HG03521 (cell line): ENCODE measurements at regions not wholly inside any gene's neighbourhood (a gene's known extent, or its start where the extent isn't known, plus 50 kb on each side); places are given as distances from the start of the nearest gene placed in this dataset.
"Not testable (repeated sequence)": the region's sequence is repeated elsewhere in the genome, so short reads cannot be mapped to it uniquely, and the experiment has no call there.

Experiments used
- ATAC-seq: cut with Tn5 transposase; IDR thresholded peaks from one replicate; pipeline ENCODE4 v1.9.1; 2021; ENCODE audit warnings: mild to moderate bottlenecking, moderate library complexity; ENCODE audit not compliant: unreplicated experiment

DNA sequence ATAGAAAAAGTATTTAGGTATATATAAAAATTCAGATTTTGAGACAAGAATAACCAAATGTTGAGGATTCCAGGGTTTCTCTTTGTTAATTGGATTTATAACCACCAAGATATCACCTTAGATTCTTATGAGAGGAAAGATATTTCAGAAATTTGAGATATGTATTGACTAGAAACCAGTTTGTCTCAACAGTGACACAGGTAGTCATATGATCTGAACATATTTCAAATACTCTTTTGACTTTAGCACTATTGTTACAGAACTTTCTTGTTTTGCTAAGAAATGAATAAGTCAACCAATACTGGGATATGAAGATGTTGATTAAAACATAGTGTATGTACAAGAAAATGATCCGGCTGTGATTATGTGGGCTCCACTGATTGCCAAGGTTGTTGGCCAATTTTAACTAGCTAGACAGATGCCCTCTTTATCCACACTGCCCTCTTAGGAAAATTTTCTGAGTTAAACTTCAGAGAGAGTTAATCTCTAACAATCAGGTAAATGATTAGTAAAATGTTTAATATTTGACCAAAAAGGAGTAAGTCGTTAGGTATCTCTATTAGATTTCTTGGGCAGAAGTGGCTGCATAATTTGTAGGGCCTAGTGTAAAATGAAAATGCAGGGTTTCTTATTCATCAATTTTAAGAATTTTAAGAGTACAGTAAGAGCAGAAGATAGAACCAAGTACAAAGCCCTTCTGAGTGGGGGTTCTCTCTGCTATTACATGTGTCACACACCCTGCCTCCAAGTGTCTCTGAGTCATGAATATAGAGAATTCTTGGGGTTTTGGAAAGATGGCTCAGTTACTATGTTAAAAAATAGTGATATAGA, 376.0 kb downstream of the TFEC start:
- no peak for ATAC-seq

DNA sequence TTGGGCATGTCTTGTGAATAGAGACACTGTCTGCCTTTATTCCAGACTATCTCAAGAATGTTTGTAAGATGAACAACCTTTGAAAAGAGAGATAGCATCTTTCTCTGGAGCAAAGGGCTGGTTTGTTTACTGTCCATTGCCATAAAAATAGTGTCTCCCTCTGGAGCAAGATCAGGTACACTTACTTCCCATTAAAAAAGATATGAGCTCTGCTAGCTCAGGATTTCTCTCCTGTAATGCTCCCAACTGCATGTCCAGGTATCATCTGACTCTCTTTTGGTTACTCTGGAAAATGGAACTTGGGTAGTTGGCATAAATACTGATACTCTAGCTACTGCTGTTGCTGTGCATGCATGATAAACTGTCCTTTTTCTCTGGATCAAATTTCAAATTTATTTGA, 381.1 kb downstream of the TFEC start:
- no peak for ATAC-seq

DNA sequence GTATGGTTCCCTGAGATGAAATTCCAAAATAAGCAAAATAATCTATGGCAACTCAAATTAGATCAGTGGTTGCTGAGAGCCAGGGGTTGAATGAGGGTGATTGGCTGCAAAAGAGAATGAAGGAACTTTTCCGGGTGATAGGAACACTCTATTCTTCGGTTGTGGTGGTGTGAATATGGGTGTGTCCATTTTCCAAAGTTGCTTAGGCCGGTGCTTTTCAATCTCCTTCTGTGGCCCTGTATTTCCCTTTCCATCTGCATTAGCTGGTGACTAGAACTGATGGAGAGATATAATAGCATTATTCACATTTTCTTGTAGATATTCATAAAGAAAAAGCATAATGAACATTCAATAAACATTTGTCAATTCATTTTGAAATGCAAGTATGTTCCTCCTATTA, 382.9 kb downstream of the TFEC start:
- ATAC-seq: no peak

DNA sequence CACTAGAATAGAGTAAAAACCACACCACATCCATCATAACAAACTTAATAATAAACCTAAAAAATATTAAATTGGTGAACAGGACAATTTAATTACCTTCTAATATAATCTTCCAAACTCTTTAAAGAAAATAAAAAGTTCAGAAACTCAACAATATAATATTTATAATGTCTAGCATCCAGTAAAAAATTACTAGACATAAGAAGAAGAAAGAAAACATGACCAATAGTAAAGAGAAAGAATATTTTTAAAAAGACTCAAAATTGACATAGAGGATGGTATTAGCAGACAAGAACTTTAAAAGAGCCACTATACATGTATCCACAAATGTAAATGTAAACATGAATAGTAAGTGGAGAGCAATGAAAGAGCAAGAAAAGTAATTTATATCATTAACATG, 388.4 kb downstream of the TFEC start:
- ATAC-seq: no peak

DNA sequence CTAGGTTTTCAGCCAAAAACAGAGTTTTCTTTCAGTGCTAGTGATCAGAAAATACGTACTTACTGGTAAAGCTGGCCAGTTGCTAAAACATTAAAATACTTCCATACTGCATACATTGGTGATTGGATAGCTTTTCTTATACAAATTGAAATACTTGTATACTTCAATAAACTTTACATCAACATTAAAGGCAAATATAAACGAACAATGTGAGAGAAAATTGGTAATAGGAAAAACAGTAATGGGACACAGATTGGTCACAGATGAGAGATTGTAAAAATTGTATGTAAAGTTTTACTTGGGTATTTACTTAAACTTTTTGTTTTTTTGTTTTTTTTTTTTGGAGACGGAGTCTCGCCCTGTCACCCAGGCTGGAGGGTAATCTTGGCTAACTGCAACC, 391.7 kb downstream of the TFEC start:
- ATAC-seq: no peak

DNA sequence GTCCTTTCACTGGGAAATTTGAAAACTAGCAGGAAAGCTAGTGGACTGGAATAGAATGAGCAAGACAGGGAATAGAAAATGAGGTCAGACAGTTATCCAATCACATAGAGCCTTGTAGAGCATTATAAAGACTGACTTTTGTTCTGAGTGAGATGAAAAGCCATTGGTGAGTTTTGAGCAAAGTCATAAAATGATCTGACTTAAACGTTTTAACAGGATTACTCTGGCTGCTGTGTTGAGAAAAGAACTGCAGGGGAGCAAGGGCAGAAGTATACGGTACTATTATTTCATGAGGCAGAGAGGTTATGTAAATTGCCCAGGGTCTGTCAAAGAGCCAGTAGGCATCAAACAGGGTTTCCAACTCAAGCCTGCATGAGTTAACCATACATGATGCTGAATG, 393.4 kb downstream of the TFEC start:
- ATAC-seq: no peak

DNA sequence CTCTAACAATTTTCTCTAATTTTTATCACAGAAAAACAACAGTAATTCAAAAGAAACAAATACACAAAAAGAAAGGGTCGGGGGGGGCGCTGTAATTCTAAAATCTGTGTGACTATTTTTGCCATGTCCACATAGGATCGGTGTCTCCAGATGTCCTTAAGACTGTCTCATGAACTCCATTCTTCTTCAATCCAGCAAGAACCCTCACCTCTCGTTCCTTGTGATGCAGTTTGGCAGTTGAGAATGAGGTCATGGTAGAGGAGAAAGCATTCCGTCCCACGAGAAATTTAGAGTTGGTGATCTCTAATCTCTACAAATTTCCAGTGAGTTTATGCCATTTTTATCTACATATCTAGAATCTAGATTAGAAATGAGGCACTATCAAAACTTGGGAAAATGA, 394.7 kb downstream of the TFEC start:
- ATAC-seq: no peak

DNA sequence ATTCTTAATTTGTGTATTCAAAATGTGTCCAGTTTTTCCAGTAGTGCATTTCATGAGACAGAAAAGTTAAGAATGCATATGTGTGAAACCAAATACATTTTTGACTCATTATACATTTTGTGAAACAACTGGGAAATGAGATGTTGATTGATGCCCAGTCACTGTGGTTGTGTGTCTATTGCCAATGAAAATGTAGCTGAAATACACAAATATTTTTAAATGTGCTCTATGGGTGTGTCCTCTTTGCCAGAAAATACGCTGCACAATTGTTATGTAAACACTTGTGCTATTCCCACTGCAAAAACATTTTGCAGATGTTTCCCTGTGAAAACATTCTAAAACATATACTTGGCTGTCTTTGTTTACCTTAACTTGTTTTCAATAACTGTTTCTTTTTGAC, 395.2 kb downstream of the TFEC start:
- ATAC-seq: no peak

DNA sequence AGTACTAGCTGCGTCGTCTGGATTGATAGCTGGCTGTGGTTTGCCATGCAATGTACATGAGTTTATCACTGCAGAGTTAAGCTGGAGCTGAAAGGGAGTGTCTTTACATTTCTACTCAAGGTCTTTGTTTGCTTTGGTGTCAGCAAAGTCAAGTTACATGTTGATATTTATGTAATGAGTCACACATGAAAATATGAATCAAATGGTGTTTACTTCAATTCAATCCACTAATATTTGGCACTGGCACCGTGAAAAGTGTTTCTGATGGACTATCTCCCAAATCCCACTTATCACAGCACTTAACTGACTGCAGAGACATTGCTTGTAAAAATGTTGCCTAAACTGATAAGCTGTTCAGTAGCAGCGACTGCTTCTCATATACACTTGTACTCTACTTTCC, 395.9 kb downstream of the TFEC start:
- no peak for ATAC-seq

DNA sequence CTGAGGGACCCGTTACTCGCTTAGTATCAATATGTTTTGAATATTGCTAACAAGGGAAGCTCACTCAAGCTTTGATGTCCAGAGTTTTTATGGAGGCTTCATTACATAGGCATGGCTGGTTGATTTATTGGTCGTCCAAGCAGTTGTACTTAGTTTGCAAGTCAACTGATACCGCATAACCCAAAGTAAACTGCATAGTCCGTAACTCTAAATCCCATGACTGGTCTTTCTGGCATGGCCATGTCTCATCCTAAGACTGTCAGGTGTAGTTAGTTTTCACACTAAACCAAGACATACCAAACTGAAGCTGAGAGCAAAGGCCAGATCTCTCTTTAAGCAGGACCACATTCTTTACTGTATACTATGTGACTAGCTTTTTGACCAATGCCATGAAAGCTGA, 397.9 kb downstream of the TFEC start:
- no peak for ATAC-seq

DNA sequence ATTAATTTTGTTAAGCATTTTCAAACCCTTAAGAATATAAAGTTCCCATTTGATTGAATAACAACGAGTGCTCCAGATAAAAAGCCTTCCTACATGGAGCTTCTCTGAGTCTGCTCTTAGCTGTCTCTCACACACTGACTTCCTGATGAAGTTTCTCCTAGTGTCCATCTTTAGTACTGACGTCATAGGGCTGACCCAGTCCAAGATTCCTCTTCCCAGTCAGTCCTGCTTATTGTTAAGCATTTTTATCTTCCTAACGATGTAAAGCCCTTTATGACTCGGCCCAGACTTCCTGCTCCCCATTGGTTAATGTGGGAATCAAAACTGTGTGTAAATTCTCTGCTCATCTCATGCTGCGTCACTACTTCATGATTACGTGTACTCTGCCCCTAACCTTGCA, 398.8 kb downstream of the TFEC start:
- no peak for ATAC-seq

DNA sequence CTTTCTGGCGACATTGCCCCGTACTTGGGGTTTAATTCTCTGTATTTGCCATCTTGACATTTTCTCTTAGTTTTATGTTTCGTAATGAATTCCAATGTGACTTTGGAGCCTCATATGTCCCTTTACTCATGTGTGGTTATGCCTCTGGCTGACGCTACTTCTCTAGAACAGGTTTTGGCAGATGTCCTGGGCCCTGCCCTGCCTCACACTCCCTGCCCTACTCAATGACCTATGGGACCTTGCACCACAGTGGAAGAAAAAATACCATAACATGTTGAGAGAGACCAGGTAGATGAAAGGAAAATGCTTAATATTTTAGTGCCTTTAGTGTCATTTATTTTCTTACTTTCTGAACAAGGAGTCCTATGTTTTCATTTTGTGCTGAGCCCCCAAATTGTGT, 400.5 kb downstream of the TFEC start:
- ATAC-seq: no peak

DNA sequence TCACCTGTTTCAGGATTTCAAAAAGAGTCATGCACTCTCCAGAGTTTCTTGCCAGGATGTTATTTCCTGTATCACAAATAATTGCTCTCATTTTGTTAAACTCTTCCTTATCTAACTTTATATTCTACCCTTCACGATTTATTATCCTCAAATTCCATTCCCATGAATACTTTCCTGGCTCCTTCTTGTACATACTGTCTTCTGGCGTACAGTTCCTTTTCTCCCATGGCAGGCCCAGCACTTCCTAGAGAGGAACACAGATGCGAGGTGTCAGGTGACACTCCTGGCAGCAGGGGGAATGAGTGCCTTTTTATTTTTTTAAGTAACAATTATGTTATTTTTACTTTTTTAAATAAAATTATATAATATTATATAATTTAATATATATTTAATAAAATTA, 411.9 kb downstream of the TFEC start:
- no peak for ATAC-seq

DNA sequence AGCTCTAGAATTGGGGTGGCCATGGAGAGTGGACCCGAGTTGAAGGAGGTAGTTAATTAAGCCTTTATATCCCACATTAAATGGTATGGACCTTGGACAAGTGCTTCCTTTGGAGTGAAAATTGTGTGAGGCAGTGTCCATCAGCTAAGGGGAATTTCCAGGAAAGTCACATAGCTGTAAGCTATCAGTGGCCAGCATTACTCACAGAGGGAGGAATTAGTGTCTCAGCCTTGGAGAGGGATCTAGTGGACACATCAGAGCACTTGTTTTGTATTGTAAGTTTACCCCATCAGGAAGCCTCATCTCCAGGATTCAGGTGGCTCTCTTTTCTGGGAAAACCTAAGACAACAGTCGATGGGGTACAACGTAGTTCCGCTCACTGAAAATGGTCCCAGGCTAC, 416.7 kb downstream of the TFEC start:
- no peak for ATAC-seq

DNA sequence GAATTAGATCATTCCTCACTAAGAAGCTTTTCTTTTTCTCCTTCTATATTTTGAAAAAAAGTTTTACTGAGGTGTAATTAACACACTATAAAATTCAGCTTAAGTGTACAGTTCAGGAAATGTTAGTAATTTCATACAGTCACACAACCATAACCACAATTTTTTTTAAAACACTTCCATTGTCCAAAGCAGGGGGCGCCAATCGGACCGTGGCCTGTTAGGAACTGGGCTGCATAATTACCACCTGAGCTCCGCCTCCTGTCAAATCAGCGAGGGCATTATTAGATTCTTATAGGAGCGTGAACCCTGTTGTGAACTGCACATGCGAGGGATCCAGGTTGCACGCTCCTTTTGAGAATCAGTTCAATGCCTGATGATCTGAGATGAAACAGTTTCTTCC, 427.1 kb downstream of the TFEC start:
- ATAC-seq: no peak

DNA sequence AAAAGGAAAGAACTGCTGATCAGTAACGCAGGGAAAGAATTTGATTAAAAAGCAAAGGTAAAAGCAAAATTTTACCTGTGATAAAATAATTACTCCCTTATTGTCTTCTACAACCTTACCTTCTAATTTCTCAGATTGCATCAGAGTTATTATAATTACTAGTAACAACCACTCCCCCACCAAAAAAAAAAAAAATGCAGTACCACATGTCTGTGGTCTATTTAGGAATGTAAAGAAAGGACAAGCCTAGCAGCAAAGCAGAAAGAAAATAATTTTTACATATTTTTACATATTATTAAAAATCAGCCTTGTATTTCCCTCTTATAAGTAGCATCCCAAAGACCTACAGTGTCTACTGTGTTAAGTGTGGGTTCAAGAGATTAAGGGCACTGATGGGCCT, 430.4 kb downstream of the TFEC start:
- no peak for ATAC-seq

DNA sequence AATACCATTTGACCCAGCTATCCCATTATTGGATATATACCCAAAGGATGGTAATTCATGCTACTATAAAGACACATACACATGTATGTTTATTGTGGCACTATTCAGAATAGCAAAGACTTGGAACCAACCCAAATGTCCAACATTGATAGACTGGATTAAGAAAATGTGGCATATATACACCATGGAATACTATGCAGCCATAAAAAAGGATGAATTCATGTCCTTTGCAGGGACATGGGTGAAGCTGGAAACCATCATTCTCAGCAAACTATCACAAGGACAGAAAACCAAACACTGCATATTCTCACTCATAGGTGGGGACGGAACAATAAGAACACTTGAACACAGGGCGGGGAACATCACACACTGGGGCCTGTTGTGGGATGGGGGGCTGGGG, 431.4 kb downstream of the TFEC start:
- not testable (repeated sequence) for ATAC-seq

DNA sequence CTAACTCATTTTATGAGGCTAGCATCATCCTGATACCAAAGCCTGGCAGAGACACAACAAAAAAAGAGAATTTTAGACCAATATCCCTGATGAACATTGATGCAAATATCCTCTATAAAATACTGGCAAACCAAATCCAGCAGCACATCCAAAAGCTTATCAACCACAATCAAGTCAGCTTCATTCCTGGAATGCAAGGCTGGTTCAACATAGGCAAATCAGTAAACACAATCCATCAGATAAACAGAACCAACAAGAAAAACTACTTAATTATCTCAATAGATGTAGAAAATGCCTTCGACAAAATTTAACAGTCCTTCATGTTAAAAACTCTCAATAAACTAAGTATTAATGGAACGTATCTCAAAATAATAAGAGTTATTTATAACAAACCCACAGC, 433.3 kb downstream of the TFEC start:
- not testable (repeated sequence) for ATAC-seq

DNA sequence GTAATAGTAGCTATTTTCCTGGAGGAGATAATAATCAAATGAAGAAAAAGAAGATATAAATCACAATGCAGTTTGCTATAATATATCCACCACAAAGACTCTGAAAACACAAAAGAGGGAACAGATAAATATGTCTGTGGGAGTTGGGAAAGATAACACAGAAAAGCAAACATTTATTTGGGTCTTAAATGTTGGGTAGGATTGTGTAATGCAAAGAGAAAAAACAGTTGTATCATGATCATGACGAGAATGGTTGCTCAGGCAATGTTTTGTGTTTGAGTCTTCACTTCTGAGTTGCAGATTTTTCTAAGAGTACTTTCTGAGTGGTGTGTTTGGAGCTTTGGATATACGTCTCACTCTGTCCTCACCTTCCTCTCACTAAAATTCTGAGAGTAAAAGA, 437.5 kb downstream of the TFEC start:
- no peak for ATAC-seq

DNA sequence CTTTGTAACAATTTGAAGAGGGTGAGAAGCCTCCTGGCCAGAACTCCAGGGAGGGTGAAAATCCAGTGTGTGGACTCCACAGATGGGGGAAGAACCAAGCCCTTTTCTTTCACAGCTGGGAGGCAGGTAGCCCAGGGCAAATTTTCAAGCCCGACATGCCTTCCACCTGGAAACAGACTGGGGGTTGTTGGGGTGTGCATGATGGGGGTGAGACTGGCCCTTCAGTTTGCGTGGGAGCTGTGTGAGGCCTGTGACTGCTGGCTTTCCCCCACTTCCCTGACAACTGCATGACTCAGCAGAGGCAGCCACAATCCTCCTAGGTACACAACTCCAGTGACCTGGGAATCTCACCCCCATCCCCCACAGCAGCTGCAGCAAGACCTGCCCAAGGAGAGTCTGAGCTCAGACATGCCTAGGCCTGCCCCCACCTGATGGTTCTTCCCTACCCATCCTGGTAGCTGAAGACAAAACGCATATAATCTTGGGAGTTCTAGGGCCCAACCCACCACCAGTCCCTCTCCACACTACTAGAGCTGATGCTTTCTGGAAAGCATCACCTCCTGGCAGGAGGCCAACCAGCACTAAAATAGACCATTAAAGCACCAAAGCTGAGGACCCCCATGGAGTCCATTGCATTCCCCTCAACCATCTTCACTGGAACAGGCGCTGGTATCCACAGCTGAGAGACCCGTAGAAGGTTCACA, 445.4 kb downstream of the TFEC start:
- no peak for ATAC-seq

DNA sequence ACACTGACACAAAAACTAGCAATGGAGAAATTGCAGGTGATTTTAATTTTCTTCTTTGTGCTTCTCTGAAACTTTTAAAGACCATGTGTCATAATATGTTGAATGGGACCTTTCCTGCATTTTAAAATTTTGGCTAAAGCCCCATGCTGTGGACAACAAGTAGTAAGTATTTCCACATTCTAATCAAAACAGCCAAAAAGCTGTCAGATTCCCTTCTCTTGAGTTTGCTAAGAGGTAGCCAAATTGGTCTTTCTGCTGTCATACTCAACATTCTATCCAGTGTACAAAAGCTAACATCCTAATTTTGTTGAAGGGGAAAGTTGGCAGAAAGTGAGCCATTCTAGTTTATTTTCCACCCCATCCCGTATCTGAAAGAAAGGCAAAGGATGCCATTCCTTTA, 447.6 kb downstream of the TFEC start:
- no peak for ATAC-seq

DNA sequence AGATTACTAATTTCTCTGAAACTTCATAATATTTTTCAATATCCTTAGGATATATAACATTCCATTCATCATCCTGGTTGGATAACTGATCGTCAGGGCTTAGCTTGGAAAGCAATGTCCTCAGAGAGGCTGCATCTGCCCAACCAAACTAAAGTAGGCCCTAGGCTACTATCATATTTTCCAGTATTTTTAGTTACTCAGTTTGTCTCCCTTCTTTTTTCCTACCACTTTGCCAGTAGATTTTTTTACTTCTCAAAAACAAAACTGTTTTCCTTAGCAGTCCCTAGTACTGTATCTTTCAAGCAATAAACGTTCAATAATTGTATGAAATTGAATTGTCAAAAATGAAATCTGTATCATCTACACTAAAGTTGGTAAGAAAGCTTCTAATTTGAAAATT, 452.0 kb downstream of the TFEC start:
- no peak for ATAC-seq
